ENCODE measurements at regions not wholly inside any gene's neighbourhood (a gene's known extent, or its start where the extent isn't known, plus 50 kb on each side); places are given as distances from the start of the nearest gene placed in this dataset.

DNA sequence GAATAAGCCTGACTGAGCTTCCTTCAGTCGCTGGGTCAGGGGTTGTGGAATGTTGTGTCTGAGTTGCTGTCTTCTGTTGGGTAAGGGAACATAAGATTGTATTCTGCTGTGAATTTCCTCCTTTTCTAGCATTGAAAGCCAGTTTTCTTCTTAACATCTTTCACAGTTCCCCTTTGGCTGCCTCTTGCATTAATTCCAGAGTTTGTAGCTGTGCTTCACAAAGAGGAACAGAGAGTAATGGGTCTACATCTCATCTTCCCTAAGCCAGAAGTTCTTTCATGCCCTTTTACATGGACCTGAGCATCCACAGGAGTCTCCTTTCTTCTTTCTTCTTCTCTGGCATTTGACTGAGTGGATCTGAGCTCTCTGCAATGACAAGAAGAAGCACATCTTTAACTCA lies 686.8 kb downstream of the KCTD16 start:
- Histone ChIP-seq H3K4me1 (ENCODE audit: insufficient read depth, low read length) (no peaks in the 10 kb centered on the region), H3K9ac (ENCODE audit: low read length) (no peak overlapping the region), H4K20me1 (ENCODE audit: insufficient read depth, low read length) (no peaks in the 10 kb centered on the region), H2AFZ (ENCODE audit: low read depth, low read length) (no peak overlapping the region), H3K79me2 (ENCODE audit: insufficient read depth, low read length) (no peaks in the 10 kb centered on the region), H3K9me3 (ENCODE audit: insufficient read depth, low read depth, low read length) (peaks cover 3% of the 10 kb centered on the region), H3K27ac (ENCODE audit: low read depth, low read length) (no peak overlapping the region), H3K27me3 (ENCODE audit: insufficient read depth, low read length) (no peaks in the 10 kb centered on the region), H3K4me3 (ENCODE audit: insufficient read depth, low read depth, low read length) (no peak overlapping the region), H3K4me2 (ENCODE audit: low read length) (no peak overlapping the region), H3K36me3 (ENCODE audit: insufficient read depth, low read length) (no peaks in the 10 kb centered on the region)
- FAIRE-seq = no peak
- Mint-ChIP-seq H3K4me3 (ENCODE audit: unreplicated experiment) (no peak overlapping the region), H3K4me1 (ENCODE audit: low read depth, unreplicated experiment) (no peaks in the 10 kb centered on the region), H3K27ac (ENCODE audit: unreplicated experiment) (no peak overlapping the region), H3K9me3 (ENCODE audit: unreplicated experiment) (no peaks in the 10 kb centered on the region), H3K27me3 (ENCODE audit: low read depth, unreplicated experiment) (no peaks in the 10 kb centered on the region), H3K36me3 (ENCODE audit: low read depth, unreplicated experiment) (no peaks in the 10 kb centered on the region)
- no peak for DNase-seq (ENCODE audit: low read depth)
- no peak for TF ChIP-seq EZH2 (IDR thresholded peaks at IDR 0.05; ENCODE audit: insufficient read depth, low read length)

GRCh38 chr5:144844086-144844485 lies 673.4 kb downstream of the KCTD16 start:
- Mint-ChIP-seq H3K27ac (ENCODE audit: unreplicated experiment) (no peak overlapping the region), H3K9me3 (ENCODE audit: unreplicated experiment) (peaks cover 5% of the 10 kb centered on the region), H3K4me3 (ENCODE audit: unreplicated experiment) (no peak overlapping the region), H3K36me3 (ENCODE audit: low read depth, unreplicated experiment) (no peaks in the 10 kb centered on the region), H3K27me3 (ENCODE audit: low read depth, unreplicated experiment) (no peaks in the 10 kb centered on the region), H3K4me1 (ENCODE audit: low read depth, unreplicated experiment) (no peaks in the 10 kb centered on the region)
- Histone ChIP-seq H3K9me3 (ENCODE audit: insufficient read depth, low read depth, low read length) (no peaks in the 10 kb centered on the region), H3K4me1 (ENCODE audit: insufficient read depth, low read length) (no peaks in the 10 kb centered on the region), H3K27me3 (ENCODE audit: insufficient read depth, low read length) (no peaks in the 10 kb centered on the region), H4K20me1 (ENCODE audit: insufficient read depth, low read length) (no peaks in the 10 kb centered on the region), H3K27ac (ENCODE audit: low read depth, low read length) (no peak overlapping the region), H3K79me2 (ENCODE audit: insufficient read depth, low read length) (no peaks in the 10 kb centered on the region), H3K9ac (ENCODE audit: low read length) (no peak overlapping the region), H3K4me2 (ENCODE audit: low read length) (no peak overlapping the region), H3K36me3 (ENCODE audit: insufficient read depth, low read length) (no peaks in the 10 kb centered on the region), H2AFZ (ENCODE audit: low read depth, low read length) (no peak overlapping the region), H3K4me3 (ENCODE audit: insufficient read depth, low read depth, low read length) (no peak overlapping the region)
- FAIRE-seq = no peak
- DNase-seq (ENCODE audit: low read depth) = no peak
- TF ChIP-seq EZH2 (IDR thresholded peaks at IDR 0.05; ENCODE audit: insufficient read depth, low read length) (no peak), CTCF (IDR thresholded peaks at IDR 0.05; ENCODE audit: insufficient read depth, low read depth, low read length) (no peak)

- Histone ChIP-seq H3K27ac (ENCODE audit: low read depth, low read length) (no peak overlapping the region), H3K9me3 (ENCODE audit: insufficient read depth, low read depth, low read length) (no peaks in the 10 kb centered on the region), H3K27me3 (ENCODE audit: insufficient read depth, low read length) (no peaks in the 10 kb centered on the region), H3K36me3 (ENCODE audit: insufficient read depth, low read length) (no peaks in the 10 kb centered on the region), H2AFZ (ENCODE audit: low read depth, low read length) (no peak overlapping the region), H3K4me3 (ENCODE audit: insufficient read depth, low read depth, low read length) (no peak overlapping the region), H3K79me2 (ENCODE audit: insufficient read depth, low read length) (no peaks in the 10 kb centered on the region), H3K4me1 (ENCODE audit: insufficient read depth, low read length) (no peaks in the 10 kb centered on the region), H3K9ac (ENCODE audit: low read length) (no peak overlapping the region), H3K4me2 (ENCODE audit: low read length) (no peak overlapping the region), H4K20me1 (ENCODE audit: insufficient read depth, low read length) (no peaks in the 10 kb centered on the region)
- FAIRE-seq (no peak), DNase-seq (ENCODE audit: low read depth) (no peak)
- TF ChIP-seq CTCF (IDR thresholded peaks at IDR 0.05; ENCODE audit: insufficient read depth, low read depth, low read length) (no peak), EZH2 (IDR thresholded peaks at IDR 0.05; ENCODE audit: insufficient read depth, low read length) (no peak)
- H3K27me3 Mint-ChIP-seq (ENCODE audit: low read depth, unreplicated experiment) = no peaks in the 10 kb centered on the region
- no peak overlapping the region for H3K4me3 Mint-ChIP-seq (ENCODE audit: unreplicated experiment)
- no peaks in the 10 kb centered on the region for H3K9me3 Mint-ChIP-seq (ENCODE audit: unreplicated experiment)
- H3K4me1 Mint-ChIP-seq (ENCODE audit: low read depth, unreplicated experiment) = no peaks in the 10 kb centered on the region
- H3K36me3 Mint-ChIP-seq (ENCODE audit: low read depth, unreplicated experiment) = no peaks in the 10 kb centered on the region
- H3K27ac Mint-ChIP-seq (ENCODE audit: unreplicated experiment) = no peak overlapping the region
These were observed 661.7 kb downstream of the KCTD16 start for GRCh38 chr5:144832416-144832815.

Measured in astrocyte (in vitro differentiated cells and primary cell).